GM19351 (cell line): ENCODE measurements at regions not wholly inside any gene's neighbourhood (a gene's known extent, or its start where the extent isn't known, plus 50 kb on each side); places are given as distances from the start of the nearest gene placed in this dataset.
"Not testable (repeated sequence)": the region's sequence is repeated elsewhere in the genome, so short reads cannot be mapped to it uniquely, and the experiment has no call there.

Experiments used
- ATAC-seq: cut with Tn5 transposase; IDR thresholded peaks from one replicate; pipeline ENCODE4 v1.9.1; 2021; ENCODE audit warnings: mild to moderate bottlenecking, moderate library complexity; ENCODE audit not compliant: unreplicated experiment

DNA sequence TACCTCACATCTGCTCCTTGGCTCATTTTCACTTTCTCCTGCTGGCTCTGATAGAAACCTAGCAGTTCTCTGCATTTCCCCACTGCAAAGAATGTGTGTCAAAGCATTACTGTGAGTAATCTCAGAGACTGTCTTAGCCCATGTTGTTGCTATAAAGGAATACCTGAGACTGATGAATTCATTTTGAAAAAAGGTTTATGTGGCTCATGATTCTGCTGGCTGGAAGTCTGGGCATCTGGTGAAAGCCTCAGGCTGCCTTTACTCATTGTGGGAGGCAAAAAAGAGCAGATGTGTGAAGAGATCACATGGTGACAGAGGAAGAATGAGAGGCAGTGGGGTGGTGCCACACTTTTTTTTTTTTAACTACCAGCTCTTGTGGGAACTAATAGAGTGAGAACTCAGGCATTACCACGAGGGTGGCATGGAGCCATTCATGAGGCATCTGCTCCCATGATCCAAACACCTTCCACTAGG, 191.6 kb upstream of the CTNND2 start:
- ATAC-seq: no peak

DNA sequence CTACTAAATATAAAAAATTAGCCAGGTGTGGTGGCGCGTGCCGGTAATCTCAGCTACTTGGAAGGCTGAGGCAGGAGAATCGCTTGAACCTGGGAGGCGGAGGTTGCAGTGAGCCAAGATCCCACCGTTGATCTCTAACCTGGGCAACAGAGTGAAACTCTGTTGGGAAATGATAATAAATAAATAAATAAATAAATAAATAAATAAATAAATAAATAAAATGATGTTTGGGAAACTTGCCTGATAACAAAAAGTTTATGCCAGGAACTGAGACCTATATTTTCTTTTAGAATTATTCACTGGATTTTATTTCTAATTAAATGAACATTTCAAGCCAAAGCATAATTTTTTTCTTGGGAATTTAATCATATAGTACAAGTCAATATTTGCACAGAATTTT, 189.3 kb upstream of the CTNND2 start:
- no peak for ATAC-seq

DNA sequence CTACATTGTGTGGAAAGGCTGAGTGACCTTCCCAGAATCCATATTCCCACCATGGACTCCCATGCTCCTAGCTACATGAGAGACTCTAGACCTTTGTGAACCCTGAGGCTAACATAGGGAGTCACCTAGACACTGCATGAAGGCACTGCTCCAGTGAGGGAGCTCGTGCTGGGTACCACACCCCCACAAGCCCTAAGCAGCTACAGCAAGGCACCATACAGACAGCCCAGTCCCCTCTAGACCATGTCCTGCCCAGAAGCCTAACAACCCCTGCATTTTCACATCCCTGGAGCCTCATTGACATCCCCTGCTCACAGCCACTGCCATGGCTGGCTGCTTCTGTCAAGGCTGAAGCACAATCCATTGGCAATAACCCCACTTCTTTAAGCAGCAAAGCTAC, 176.5 kb upstream of the CTNND2 start:
- no peak for ATAC-seq

GRCh38 chr5:12078286-12078685, 174.0 kb upstream of the CTNND2 start:
- ATAC-seq: not testable (repeated sequence)

- ATAC-seq: no peak
Measured at GRCh38 chr5:12073426-12073825, 169.2 kb upstream of the CTNND2 start.

- ATAC-seq: no peak
Measured at GRCh38 chr5:12072441-12072840, 168.2 kb upstream of the CTNND2 start.

DNA sequence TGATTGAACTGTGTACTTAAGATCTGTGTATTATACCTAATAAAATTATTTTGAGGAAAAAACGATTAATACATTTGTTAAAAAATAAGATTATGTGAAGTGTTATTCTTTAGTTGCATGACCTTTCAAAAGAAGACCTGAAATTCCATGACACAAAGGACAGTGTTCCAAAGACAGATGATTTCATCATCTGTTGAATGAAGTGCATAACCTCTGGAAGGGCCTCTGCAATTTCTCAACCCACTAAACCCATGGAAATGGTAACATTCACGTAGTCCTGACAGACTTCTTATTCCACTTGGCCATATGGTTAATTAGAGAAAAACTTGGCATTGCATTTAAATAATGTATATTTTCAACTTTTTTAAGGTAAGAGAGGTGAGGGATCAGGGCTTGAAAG, 167.2 kb upstream of the CTNND2 start:
- ATAC-seq: no peak

- peak; percentile 77 for ATAC-seq
Measured at GRCh38 chr5:12023614-12024241, 119.5 kb upstream of the CTNND2 start.

- ATAC-seq: no peak
Measured at GRCh38 chr5:12022444-12022843, 118.2 kb upstream of the CTNND2 start.

DNA sequence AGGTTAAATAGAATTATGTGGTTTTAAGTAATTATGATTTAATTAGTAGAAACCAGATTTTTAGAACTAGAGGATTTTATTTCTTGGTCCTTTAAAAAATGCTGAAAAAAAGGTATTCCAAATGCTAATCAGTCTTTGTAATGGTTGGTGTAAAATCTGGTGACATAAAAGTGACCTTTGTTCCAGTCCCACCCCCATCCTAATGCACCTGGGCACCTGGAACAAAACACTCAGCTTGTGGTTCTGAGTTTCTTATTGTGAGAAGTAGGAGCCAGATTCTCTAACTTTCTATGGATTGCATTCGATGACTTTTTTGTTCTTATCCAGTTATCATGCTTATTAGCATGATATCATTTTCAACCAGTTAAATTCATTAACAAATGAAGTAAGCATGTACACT, 115.1 kb upstream of the CTNND2 start:
- ATAC-seq: no peak

GRCh38 chr5:12017007-12017406, 112.8 kb upstream of the CTNND2 start:
- no peak for ATAC-seq

DNA sequence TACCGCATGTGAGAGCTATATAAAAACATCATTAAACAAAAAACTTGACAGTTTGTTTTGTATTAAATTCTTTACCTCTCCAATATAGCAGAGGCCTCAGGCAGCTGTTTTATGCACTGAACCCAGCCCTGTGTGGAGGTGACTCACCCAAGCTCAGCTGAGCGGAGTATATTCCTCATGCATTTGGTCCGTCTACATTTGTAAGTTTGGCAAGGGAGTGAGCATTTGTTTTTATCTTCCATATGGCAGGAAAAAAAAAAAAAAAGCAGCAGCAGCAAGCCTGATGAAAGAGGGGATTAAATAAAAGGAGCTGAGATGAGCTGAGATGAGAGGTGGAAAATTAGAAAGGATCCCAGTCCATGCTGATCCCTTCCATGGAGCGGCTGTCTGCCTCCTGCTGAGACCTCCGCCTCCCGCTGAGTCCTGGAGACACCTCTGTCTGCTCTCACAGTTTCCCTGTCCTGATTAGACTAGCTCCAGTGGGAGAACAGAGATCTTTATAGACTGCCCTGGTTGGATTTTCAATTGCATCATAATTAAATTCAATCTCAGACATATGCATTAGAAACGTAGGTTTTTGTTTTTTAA, 112.0 kb upstream of the CTNND2 start:
- no peak for ATAC-seq

DNA sequence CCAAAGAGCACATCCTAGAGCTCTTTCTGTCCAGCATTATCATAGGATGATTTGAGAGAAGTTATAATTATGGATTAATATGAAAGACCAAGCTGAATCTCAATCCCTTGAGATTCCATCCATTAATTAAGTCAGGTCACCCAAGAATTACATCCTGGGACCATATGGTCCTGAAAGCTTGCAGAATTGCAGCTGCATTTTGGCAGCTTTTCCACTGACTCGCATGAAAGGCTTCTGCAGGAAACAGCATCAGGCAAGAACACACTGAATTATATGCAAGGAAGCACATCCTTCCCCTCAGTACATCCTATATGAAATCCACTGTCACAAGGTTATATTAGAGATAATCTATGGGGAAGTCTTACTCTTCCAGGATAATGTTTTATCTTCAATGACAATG, 109.1 kb upstream of the CTNND2 start:
- ATAC-seq: no peak

DNA sequence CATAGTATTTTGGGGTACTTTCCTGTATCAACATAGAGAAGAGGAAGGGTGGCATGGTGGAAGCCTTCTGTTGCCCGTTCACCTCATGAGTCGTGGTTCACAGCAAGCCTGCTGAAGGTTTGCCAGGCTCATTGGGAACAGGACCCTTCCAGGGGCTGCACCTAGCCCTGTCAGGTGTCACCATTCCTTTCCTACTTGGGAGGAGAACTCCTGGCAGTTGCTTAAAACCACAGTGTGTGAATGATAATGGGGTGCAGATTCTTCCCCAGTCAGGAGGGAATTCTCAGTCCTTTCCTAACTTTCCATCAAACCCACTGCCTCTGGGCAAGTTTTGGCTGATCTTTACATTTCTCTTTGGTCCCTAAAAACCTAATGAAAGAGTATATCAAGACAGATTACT, 99.4 kb upstream of the CTNND2 start:
- no peak for ATAC-seq

DNA sequence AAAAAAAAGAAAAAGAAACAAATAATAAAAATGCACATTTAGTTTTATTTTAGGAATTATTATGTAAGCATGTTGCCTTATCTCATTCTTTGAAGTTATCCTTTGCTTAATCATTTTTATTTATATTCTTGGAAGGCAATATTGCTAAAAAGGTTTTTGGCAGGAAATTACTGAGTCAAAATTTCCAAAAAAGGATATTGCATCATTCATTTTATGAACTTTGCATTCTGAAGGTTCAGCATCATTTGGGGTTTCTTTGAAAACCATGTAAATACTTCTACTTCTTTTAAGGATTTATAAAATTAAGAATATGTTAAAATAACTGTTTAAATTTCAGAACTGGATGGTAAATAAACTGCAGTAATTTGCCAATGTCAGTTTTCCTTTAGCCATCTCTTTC, 94.2 kb upstream of the CTNND2 start:
- ATAC-seq: no peak

DNA sequence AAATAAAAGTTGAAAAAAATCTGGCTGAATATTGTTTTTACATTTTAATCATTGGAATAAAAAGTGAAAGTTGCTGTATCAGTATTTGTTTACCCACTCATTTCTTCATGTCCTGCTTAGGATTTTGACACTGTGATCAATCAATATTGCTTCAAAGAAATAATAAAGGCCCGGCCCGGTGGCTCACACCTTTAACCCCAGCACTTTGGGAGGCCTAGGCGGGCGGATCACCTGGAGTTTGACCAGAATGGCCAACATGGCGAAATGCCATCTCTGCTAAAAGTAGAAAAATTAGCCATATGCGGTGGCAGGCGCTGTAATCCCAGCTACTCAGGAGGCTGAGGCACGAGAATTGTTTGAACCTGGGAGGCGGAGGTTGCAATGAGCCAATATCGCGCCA, 93.7 kb upstream of the CTNND2 start:
- ATAC-seq: no peak

DNA sequence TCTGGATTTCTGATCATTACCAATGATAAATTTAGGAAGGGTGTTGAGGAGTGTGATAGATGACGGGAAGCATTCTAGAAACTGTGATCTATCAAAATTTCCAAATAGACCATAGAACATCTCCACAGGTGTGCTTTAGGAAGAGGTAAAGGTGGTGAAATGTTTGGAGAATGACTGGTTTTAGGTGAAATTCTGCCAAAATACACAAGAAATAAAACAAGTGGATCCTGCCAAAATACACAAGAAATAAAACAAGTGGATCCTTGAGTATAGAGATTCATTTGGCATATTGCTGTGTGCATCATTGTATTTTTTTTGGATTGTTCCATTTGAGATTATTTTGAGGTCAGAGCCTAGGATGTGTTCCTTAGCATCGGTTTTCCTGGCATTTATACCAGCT, 88.3 kb upstream of the CTNND2 start:
- ATAC-seq: no peak

DNA sequence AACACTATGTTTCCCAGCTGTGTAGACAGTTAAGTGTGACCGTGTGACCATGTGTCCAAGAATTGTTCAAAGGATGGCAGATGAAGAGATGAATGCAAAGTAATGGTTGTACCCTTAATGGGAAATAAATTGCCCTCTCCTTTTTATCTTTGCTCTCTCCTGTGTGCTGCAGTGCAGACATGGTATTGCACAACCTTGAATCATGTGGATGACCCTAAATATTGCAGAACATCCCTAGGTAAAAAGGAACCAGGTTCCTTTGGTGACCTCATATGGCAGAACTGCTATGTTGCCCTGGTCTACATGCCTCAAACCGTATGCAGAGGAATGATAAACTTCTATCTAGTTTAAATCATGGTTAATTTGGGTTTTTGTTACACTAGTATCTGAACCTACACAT, 81.7 kb upstream of the CTNND2 start:
- no peak for ATAC-seq

GRCh38 chr5:11984196-11984595, 80.0 kb upstream of the CTNND2 start:
- ATAC-seq: no peak

DNA sequence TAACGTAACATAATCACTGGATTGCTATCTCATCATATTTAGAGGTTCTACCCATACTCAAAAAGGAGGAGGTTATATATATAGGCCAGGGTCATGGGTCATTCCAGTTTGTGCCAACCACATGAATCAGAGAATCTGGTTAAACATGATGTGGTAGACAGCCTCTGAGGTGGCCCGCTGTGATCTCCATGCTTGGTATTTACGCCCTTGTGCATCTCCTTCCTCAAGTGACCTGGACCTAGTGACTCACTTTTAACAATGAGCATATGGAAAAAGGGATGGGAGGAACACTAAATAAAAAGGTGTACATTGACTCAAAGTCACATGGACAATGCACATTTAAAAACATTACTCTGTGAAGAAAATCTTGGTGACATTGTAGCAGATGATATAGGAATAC, 77.7 kb upstream of the CTNND2 start:
- no peak for ATAC-seq

- no peak for ATAC-seq
Measured at GRCh38 chr5:11977904-11978303, 73.7 kb upstream of the CTNND2 start.

DNA sequence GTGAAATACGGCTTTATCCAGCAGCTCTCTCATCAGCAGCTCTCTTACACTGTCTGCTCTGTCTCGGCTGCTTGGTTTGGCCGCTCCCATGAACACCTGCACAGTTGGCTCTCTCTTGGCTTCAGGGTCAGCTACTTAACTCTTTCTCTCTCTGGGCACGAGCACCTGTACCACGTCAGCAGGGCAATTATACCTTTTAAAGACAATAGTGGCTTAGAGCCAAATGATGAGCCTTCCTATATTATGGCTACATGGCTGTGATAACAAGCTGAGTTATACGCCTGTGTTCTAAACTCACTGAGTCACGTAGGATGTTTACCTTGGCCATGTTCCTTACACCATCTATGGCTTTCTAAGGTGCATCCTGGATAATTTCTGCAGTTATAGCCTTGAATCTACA, 69.2 kb upstream of the CTNND2 start:
- ATAC-seq: no peak

DNA sequence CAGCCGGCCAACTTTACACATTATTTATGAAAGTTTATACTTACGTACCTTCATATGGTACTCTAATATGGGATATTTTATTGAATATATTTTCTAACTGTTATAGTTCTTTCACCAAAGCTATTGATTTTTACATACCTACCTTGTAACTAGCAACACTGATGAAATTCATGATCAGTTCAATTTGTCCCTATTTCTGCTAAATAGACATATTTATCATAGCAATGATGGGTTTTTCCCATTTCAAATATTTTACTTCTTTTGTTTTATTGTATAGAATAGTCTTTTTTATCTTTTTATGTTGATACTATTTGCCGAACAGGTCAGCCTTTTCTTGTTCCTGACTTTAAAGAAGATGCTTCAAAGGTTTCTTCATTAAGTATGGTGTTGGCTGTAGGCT, 59.0 kb upstream of the CTNND2 start:
- ATAC-seq: no peak
